RWPE2 (cell line): ENCODE measurements at regions not wholly inside any gene's neighbourhood (a gene's known extent, or its start where the extent isn't known, plus 50 kb on each side); places are given as distances from the start of the nearest gene placed in this dataset.
"Not testable (repeated sequence)": the region's sequence is repeated elsewhere in the genome, so short reads cannot be mapped to it uniquely, and the experiment has no call there.

ENCODE experiments used
- ATAC-seq: fragments of 200-7000 bp; cut with Tn5 transposase; 3 replicates; pipeline ENCODE4 v1.9.1; 2021; ENCODE audit warnings: low read depth
- DNase-seq: peaks from one replicate; pipeline ENCODE4 v3.0.0-alpha.2; 2020; ENCODE audit warnings: low spot score
- H3K27ac ChIP-seq: fragments of 450-650 bp; 2 replicates; pipeline ENCODE4 v1.5.1; 2017; ENCODE audit warnings: mild to moderate bottlenecking; ENCODE audit not compliant: poor library complexity, severe bottlenecking
- H3K27me3 ChIP-seq: fragments of 250-450 bp; sonication (Bioruptor Pico); 2 replicates; pipeline ENCODE4 v1.5.1; 2021; ENCODE audit warnings: mild to moderate bottlenecking, moderate library complexity; ENCODE audit not compliant: insufficient read depth, poor library complexity, severe bottlenecking
- H3K36me3 ChIP-seq: fragments of 250-450 bp; sonication (Bioruptor Pico); 2 replicates; pipeline ENCODE4 v1.5.1; 2020; ENCODE audit warnings: low read depth, mild to moderate bottlenecking, moderate library complexity
- H3K4me1 ChIP-seq: fragments of 250-450 bp; sonication (Bioruptor Pico); 2 replicates; pipeline ENCODE4 v1.5.1; 2021; ENCODE audit warnings: mild to moderate bottlenecking, moderate library complexity; ENCODE audit not compliant: insufficient read depth, poor library complexity, severe bottlenecking
- H3K4me3 ChIP-seq: fragments of 250-450 bp; sonication (Bioruptor Pico); 2 replicates; pipeline ENCODE4 v1.5.1; 2021; ENCODE audit warnings: mild to moderate bottlenecking, moderate library complexity; ENCODE audit not compliant: severe bottlenecking
- H3K9me3 ChIP-seq: fragments of 250-450 bp; sonication (Bioruptor Pico); 2 replicates; pipeline ENCODE4 v1.5.1; 2021; ENCODE audit warnings: mild to moderate bottlenecking, moderate library complexity; ENCODE audit not compliant: severe bottlenecking
- CTCF ChIP-seq: fragments of 450-650 bp; IDR thresholded peaks from one replicate; pipeline ENCODE4 v1.5.1; 2017; ENCODE audit warnings: mild to moderate bottlenecking, moderate library complexity; ENCODE audit not compliant: poor library complexity, severe bottlenecking

GRCh38 chr13:48831248-48831647 is 144.5 kb upstream of the FNDC3A start:
- H3K27me3 ChIP-seq: no peaks in the 10 kb centered on the region
- H3K4me3 ChIP-seq: no peak overlapping the region
- H3K4me1 ChIP-seq: no peaks in the 10 kb centered on the region
- ATAC-seq (no peak), DNase-seq (no peak)
- no peak overlapping the region for H3K27ac ChIP-seq
- no peaks in the 10 kb centered on the region for H3K36me3 ChIP-seq
- no peaks in the 10 kb centered on the region for H3K9me3 ChIP-seq
- no peak for TF ChIP-seq CTCF

- Histone ChIP-seq H3K27ac (no peak overlapping the region), H3K36me3 (no peaks in the 10 kb centered on the region), H3K4me1 (peaks cover 3% of the 10 kb centered on the region), H3K4me3 (no peak overlapping the region), H3K27me3 (no peaks in the 10 kb centered on the region), H3K9me3 (no peaks in the 10 kb centered on the region)
- no peak for ATAC-seq
- TF ChIP-seq CTCF: no peak
- no peak for DNase-seq
Observed at GRCh38 chr13:48833412-48833811, 142.3 kb upstream of the FNDC3A start.

DNA sequence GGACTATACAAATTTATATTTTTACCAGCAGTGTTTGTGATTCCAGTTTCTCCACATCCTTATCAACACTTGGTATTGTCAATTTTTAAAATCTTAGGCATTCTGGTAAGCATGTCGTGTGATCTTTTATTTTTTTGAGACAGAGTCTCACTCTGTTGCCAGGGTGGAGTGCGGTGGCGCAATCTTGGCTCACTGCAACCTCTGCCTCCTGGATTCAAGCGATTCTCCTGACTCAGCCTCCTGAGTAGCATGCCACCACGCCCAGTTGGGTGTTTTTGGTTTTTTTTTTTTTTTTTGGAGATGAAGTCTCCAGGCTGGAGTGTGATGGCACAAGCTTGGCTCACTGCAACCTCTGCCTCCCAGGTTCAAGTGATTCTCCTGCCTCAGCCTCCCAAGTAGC is 140.4 kb upstream of the FNDC3A start:
- not testable (repeated sequence) for H3K36me3 ChIP-seq, H3K27me3 ChIP-seq, H3K9me3 ChIP-seq, ATAC-seq, H3K27ac ChIP-seq, DNase-seq, H3K4me1 ChIP-seq, H3K4me3 ChIP-seq

DNA sequence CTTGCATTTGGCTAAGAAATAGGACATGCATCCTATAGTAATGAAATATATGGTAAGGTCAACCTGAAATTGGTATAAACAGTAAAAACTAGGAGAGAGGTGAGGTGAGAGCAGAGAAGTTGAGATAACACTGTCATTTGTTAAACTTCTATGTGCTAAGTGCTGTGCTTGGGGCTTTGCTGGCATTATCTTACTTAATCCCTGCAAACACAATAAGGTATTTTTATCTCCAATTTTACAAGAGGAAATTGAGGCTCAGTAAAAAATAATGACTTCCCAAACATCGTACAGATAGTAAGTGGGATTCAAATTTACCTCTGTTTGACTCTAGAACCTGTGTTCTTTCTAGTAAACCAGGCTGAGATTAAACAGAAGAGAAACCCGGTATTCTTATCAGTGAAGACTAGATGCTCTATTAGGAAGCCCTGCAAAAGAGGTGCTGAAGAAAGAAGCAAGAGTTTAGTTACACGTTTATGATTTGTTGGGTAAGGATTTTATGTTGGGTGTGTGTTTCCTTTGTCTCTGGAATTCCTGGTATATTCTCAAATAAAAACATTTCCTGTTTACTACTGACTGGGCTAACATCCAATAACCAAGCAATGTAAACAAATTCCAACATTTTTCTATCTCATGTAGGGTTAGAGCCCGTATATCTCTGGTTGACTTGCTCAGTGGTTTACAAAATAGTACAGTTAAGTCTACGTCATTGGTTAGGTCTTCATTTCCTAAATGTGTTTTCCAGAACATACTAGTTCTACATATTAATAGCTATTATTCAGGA is 137.3 kb upstream of the FNDC3A start:
- no peak for TF ChIP-seq CTCF
- no peaks in the 10 kb centered on the region for H3K36me3 ChIP-seq
- H3K4me3 ChIP-seq: no peak overlapping the region
- peaks cover 3% of the 10 kb centered on the region for H3K4me1 ChIP-seq
- no peak overlapping the region for H3K27ac ChIP-seq
- no peaks in the 10 kb centered on the region for H3K27me3 ChIP-seq
- ATAC-seq: no peak
- no peak for DNase-seq
- no peaks in the 10 kb centered on the region for H3K9me3 ChIP-seq

- H3K4me1 ChIP-seq: peaks cover 3% of the 10 kb centered on the region
- no peak overlapping the region for H3K4me3 ChIP-seq
- ATAC-seq: no peak
- TF ChIP-seq CTCF: no peak
- DNase-seq: no peak
- no peaks in the 10 kb centered on the region for H3K36me3 ChIP-seq
- no peaks in the 10 kb centered on the region for H3K27me3 ChIP-seq
- H3K9me3 ChIP-seq: no peaks in the 10 kb centered on the region
- no peak overlapping the region for H3K27ac ChIP-seq
Observed at GRCh38 chr13:48839171-48839570, 136.5 kb upstream of the FNDC3A start.
